ENCODE measurements at regions not wholly inside any gene's neighbourhood (a gene's known extent, or its start where the extent isn't known, plus 50 kb on each side); places are given as distances from the start of the nearest gene placed in this dataset.

DNA sequence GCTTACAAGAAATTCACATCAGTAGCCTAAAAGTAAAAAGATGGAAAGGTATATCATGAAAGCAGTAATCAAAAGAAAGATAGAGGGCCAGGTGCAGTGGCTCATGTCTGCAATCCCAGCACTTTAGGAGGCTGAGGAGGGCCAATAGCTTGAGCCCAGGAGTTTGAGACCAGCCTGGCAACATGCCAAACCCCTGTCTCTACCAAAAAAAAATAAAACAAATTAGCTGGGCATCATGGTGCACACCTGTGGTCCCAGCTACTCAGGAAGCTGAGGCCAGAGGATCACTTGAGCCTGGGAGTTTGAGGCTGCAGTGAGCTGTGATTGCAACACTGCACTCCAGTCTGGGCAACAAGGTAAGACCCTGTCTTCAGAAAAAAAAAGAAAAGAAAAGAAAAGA is 55.5 kb downstream of the GSPT2 start:
- no peak for DNase-seq (ENCODE audit: low read depth)

DNA sequence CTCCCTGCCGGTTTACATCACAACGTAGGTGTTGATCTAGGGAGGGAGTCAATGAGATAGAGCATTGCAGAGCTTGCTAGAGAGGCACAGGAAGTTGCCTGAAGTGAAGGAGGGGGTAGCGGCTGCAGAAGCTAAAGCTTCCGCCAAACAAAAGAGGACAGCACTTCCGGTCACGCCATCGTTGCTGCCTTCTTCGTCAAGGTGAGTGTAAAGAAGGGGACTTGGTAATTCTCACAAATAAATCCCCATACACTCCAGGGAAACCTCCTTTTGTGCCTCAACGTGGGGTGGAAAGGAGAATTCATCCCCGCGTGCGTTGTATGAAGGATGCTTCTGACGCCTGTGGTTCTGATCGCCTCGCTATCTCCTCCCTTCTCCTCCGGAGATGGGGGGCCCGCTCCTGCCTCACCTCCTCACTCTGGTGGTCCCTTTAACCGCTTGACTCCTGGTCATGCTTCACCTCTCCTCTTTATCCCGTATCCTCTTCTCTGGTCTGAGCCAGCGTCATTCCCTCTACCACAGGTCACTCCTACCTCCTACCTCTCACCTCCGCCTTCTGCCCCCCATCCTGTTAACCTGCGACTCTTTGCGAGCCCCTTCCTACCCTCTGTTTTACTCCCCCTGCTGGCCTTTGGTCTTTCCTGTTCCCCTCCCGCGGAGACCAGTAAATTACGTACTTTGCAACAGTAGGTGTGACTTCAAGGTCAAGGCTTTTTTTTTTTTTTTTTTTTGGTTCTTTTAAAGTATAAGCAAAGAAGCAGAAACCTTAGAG is 59.9 kb downstream of the GSPT2 start:
- peak; percentile 63 for DNase-seq (ENCODE audit: low read depth)

DNA sequence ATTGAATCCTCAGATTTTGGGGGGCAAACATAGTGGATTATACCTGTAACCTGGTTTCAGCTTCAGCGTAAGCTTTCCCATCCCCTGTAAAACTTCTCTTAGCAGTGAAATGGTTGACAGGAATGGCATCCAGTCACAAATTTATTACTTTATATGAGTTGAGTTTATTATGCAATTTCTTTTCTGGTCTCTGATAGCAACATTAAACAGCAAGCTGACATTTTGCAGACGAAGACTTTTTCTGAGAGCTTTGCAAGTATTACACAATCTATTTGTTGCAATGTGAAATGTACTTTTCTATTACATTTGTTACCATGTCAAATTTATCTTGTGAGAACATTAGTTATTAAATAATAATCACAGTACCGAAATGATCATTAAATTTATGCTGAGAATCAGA is 60.6 kb downstream of the GSPT2 start:
- DNase-seq (ENCODE audit: low read depth) = no peak

DNA sequence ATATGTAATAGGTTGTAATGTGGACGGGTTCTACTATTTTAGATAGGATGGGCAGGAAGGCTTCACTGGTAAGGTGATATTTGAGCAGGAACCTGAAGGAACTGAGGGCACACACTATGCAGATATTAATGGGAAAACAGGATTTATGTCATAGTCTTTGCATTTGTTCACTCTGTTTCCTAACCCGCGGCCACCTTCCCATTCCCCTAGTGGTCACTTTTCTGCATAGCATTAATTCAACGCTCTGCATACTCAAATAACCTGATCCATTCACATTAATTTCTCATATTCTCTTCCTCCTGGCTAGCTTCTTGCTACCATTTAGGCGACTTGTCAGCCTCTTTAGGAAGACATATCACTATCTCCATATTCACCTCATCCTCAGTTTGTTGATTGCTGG is 61.5 kb downstream of the GSPT2 start:
- DNase-seq (ENCODE audit: low read depth) = no peak

DNA sequence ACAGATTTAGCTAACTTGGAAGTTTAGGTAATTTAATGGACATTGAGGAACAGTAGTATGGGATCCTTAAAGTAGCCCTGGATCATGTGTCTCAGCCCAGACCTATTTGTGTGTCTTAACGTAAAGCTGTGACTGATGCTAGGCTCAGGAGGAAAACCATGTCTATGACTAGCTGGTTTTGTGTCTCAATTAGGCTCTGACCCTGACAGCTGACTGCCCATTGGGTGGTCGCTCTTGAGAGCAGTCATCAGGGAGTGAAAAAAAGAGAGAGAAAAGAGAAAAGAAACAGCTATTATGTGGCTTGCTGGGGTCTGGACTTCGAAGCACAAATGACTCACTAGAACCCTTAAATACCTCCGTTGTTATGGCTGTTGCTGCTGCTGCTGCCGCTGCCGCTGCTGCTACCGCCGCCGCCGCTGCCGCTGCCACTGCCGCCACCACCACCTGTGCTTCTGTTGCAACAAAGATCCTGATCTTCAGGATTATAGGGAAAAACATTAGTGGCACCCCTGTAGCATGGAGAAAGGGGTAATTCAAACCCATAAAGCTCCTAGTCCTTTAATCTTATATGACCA is 70.7 kb downstream of the GSPT2 start:
- no peak for DNase-seq (ENCODE audit: low read depth)

DNA sequence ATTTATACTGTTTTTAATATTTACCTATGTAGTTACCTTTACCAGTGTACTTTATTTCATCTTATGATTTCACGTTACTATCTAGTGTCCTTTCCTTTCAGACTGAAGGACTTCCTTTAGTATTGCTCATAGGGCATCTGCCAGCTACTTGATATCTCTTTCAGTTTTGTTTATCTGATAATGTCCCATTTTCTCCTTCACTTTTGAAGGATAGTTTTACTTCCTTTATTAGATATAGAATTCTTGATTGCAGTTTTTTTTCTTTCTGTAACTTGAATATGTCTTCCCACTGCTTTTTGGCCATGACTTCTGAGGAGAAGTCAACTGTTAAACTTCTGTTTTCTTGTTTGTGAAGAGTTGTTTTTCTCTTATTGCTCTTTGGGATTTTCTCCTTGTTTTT is 69.4 kb upstream of the MAGED1 start:
- no peak for DNase-seq (ENCODE audit: low read depth)

DNA sequence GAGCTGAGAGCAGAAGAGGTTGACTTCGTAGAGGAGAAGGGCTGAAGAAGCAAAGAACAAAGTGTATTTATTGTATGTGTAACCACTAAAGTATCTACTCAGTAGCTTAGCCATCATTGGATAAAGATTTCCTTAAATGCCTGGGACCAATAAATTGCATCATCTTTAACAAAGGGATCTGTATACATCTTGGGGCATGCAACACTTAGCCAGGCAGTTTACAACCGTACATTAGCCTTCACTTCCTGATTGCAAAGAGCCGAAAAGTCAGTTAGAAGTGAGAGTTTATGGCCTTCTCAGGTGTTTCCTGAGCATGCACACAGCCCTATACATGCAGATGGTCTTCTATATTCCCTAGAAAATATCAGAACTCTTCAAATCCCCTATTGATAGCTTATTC is 68.0 kb upstream of the MAGED1 start:
- DNase-seq (ENCODE audit: low read depth) = peak; percentile 3

DNA sequence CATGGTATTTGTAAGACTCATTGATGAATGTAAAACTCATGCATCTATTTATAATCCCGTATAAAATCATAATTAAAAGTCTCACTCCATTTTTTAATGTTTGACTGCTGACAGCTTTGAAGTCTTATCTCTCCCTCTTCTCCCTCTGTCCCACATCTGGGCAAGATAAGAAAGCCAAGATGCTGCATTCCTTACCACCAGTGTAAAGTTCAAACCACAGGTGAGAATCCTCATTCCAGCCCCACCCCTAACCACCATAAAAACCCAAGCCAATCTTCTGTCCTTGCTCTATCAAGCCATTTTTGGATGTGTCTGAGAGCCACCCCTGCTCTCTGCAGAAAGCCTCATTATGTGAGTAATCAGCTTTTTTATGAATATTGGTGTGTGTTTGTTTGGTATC is 59.3 kb upstream of the MAGED1 start:
- DNase-seq (ENCODE audit: low read depth) = no peak

DNA sequence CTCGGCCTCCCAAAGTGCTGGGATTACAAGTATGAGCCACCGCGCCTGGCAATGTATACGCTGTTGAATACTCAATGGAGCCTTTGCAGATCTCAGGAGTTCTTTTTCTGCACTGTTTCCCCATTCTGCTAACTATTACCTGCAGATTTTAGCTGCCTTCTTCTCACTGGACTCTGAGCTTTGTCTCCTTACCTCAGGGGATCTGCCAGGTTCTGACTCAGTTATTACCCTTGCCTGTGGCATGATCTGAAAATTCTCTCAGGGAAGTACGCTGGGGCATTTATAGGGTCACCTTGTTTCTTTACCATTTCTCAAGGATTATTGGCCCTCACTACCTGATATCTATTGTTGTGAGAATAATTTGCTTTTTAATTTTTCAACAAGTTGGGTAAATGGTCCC is 56.6 kb upstream of the MAGED1 start:
- no peak for DNase-seq (ENCODE audit: low read depth)

DNA sequence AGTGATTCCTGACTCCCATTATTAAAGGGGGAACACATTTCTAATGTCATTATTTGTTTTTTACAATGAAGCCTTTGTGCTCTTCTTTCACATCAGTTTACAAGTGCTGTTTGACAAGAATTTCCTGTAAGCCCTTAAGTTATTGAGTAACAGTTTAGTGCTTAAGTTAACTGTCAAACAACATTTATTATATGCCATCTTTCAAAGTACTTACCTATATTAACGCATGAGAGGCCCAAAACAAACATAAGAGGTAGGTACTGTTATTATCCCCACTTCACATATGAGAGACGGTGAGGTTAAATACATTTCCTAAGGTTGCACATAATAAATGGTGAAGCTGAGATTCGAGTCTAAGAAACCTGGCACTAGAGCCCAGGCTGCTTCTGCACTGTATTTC is 56.0 kb upstream of the MAGED1 start:
- DNase-seq (ENCODE audit: low read depth) = no peak

DNA sequence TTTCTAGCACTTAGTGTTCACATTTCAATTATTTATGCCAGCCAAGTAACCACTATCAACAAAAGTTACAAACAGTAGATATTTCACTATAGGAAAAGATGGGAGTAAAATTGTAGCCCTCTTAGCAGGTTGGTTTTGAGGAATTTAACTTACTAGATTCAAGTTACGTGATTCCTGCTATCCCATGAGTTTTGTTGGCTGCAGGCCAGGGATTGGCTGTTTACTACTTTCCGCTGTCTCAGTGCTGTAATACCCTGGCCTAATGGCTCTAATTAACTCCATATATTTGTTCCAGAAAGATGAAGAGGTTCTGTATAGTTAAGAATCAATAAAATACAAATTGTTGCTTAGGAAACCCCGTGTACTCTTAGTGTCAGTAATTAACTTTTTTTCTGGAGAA is 55.5 kb upstream of the MAGED1 start:
- peak; percentile 47 for DNase-seq (ENCODE audit: low read depth)
